ENCODE measurements at regions not wholly inside any gene's neighbourhood (a gene's known extent, or its start where the extent isn't known, plus 50 kb on each side); places are given as distances from the start of the nearest gene placed in this dataset.

DNA sequence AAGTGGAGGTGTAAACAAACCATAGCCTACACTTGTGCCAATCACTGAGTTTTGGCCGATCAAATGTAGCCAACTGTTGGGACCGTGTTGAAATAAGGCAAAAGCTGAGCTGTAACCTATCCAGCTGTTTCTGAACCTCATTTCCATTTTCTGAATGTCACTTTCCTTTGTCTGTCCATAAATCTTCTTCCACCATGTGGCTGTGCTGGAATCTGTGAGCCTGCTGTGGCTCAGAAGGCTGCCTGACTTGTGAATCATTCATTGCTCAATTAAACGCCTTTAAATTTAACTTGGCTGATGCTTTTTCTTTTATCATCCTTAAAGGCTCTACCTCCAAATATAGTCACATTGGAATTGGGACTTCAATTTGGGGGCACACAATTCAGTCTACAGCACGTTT is 203.1 kb upstream of the MPPED2 start:
- TF ChIP-seq EP300 (IDR thresholded peaks at IDR 0.05) (no peak), POLR2A (IDR thresholded peaks at IDR 0.05) (no peak), POLR2AphosphoS5 (IDR thresholded peaks at IDR 0.05) (no peak)
- TF ChIP-seq, protein P1, sequence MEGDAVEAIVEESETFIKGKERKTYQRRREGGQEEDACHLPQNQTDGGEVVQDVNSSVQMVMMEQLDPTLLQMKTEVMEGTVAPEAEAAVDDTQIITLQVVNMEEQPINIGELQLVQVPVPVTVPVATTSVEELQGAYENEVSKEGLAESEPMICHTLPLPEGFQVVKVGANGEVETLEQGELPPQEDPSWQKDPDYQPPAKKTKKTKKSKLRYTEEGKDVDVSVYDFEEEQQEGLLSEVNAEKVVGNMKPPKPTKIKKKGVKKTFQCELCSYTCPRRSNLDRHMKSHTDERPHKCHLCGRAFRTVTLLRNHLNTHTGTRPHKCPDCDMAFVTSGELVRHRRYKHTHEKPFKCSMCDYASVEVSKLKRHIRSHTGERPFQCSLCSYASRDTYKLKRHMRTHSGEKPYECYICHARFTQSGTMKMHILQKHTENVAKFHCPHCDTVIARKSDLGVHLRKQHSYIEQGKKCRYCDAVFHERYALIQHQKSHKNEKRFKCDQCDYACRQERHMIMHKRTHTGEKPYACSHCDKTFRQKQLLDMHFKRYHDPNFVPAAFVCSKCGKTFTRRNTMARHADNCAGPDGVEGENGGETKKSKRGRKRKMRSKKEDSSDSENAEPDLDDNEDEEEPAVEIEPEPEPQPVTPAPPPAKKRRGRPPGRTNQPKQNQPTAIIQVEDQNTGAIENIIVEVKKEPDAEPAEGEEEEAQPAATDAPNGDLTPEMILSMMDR (IDR thresholded peaks at IDR 0.05), result no peak
- Histone ChIP-seq H3K9me3 (no peaks in the 10 kb centered on the region), H3K36me3 (no peaks in the 10 kb centered on the region), H3K27me3 (no peaks in the 10 kb centered on the region), H3K27ac (no peak overlapping the region), H3K4me3 (no peak overlapping the region), H3K4me1 (no peaks in the 10 kb centered on the region)
- ATAC-seq (ENCODE audit: low FRiP score in 2 of 2) (no peak), DNase-seq (no peak)
- 82 to 83% methylated on average over 4 of the region's 4 CpGs for WGBS, 2 donors

DNA sequence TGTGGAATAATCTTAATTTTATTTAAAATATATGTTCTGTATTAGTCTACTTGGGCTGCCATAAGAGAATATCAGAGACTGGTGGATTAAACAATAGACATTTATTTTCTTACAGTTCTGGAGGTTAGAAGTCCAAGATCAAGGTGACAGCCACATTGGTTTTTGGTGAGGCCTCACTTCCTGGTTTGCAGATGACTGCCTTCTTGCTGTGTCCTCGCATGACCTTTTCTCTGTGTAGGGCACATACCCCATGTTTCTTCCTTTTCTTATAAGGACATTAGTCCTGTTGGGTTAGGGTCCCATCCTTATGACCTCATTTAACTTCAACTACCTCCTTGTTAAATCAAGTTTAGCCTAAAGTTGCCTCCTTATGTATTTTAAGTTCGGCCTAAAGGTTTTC is 202.7 kb upstream of the MPPED2 start:
- ATAC-seq (ENCODE audit: low FRiP score in 2 of 2) (no peak), DNase-seq (no peak)
- no peaks in the 10 kb centered on the region for H3K36me3 ChIP-seq
- H3K27ac ChIP-seq, result no peak overlapping the region
- no peaks in the 10 kb centered on the region for H3K9me3 ChIP-seq
- H3K27me3 ChIP-seq, result no peaks in the 10 kb centered on the region
- 84 to 92% methylated on average over 2 of the region's 2 CpGs for WGBS, 2 donors
- TF ChIP-seq, protein P1 (IDR thresholded peaks at IDR 0.05), result no peak
- TF ChIP-seq POLR2A (IDR thresholded peaks at IDR 0.05) (no peak), EP300 (IDR thresholded peaks at IDR 0.05) (no peak), POLR2AphosphoS5 (IDR thresholded peaks at IDR 0.05) (no peak)
- H3K4me1 ChIP-seq, result no peaks in the 10 kb centered on the region
- H3K4me3 ChIP-seq, result no peak overlapping the region

DNA sequence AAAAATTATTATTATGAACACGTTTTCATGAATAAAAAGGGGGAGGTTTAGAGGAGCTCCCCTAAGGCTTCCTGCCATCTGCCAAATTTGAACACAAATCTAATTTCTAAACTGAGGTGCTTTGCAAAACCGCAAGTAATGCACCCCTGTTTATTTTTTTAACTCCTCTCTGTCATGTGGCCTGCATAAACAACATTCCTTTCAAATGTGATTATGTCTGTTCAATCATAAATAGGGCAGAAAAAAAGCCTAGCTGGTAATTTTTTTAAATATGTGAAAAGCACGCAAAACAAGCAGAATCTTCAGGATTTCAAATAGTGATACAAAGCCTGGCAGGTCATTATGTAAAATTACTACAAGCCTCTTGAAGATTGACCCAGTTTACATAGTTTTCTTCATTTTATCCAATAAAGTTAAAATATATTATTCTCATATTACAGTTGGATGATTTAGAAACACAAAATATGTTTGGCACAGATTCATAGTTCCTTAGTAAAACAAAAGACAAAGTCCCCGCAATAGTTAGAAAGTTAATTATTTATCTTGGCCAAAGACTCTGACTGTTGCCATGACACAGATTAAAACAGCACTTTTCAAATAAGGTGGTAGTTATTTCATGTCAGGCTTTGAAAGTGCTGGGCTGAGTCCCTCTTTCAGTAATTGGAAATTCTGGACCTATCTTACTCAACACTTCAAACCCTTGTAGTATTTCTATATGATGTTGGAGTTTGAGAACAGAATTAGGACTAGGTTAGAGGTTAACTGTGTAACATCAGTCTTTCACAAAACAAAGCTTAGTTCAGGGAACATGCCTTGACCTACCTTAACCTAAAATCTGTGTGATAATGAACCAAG is 200.3 kb upstream of the MPPED2 start:
- no peaks in the 10 kb centered on the region for H3K36me3 ChIP-seq
- TF ChIP-seq, protein P1 (IDR thresholded peaks at IDR 0.05), result no peak
- TF ChIP-seq EP300 (IDR thresholded peaks at IDR 0.05) (no peak), POLR2A (IDR thresholded peaks at IDR 0.05) (no peak), POLR2AphosphoS5 (IDR thresholded peaks at IDR 0.05) (no peak)
- H3K27ac ChIP-seq, result no peak overlapping the region
- DNase-seq (no peak), ATAC-seq (ENCODE audit: low FRiP score in 2 of 2) (no peak)
- 47 to 53% methylated on average over 4 of the region's 4 CpGs for WGBS, 2 donors
- no peaks in the 10 kb centered on the region for H3K9me3 ChIP-seq
- H3K4me1 ChIP-seq, result no peaks in the 10 kb centered on the region
- H3K4me3 ChIP-seq, result no peak overlapping the region
- H3K27me3 ChIP-seq, result no peaks in the 10 kb centered on the region

DNA sequence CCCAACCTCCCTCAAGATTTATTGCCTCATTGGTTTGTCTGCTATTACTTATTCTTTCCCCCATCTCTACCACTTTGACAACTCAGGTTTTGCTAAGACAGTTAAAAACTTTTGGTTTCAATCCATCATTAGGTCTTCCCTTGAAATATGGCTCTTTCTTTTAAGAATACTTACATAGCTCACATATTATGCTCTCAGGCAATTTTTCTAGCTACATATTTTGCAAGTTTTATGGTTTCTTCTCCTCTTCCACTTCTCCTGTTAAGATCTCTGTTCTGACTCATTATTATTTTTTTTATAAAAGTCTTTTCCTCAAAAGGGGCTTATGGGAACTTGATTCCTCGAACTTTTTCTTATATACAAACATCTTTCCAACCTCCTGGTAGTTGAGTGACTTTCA is 192.4 kb upstream of the MPPED2 start:
- 29 to 39% methylated on average over 1 of the region's 1 CpG for WGBS, 2 donors
- no peak for ATAC-seq (ENCODE audit: low FRiP score in 2 of 2)
- no peaks in the 10 kb centered on the region for H3K27me3 ChIP-seq

More for the DNA sequence above, 192.4 kb upstream of the MPPED2 start:
- Histone ChIP-seq H3K4me1 (no peaks in the 10 kb centered on the region), H3K4me3 (no peak overlapping the region), H3K36me3 (no peaks in the 10 kb centered on the region), H3K9me3 (no peaks in the 10 kb centered on the region), H3K27ac (no peak overlapping the region)
- TF ChIP-seq POLR2A (IDR thresholded peaks at IDR 0.05) (no peak), EP300 (IDR thresholded peaks at IDR 0.05) (no peak), POLR2AphosphoS5 (IDR thresholded peaks at IDR 0.05) (no peak)
- TF ChIP-seq, protein P1 (IDR thresholded peaks at IDR 0.05), result no peak
- DNase-seq, result no peak
